Stimulated activated CD4-positive, alpha-beta T cell treated with anti-CD3 and anti-CD28 coated beads, Interleukin-15, amount 100 ng/mL, for 24 hours (primary cell): ENCODE measurements at regions not wholly inside any gene's neighbourhood (a gene's known extent, or its start where the extent isn't known, plus 50 kb on each side); places are given as distances from the start of the nearest gene placed in this dataset.
"Not testable (repeated sequence)": the region's sequence is repeated elsewhere in the genome, so short reads cannot be mapped to it uniquely, and the experiment has no call there.

Source experiments
- DNase-seq: peaks from one replicate; pipeline ENCODE4 v3.0.0-alpha.2; 2020

- no peak for DNase-seq
Observed at GRCh38 chr12:75695926-75696325, 184.5 kb upstream of the KRR1 start.

GRCh38 chr12:75694534-75695268, 183.3 kb upstream of the KRR1 start:
- no peak for DNase-seq

DNA sequence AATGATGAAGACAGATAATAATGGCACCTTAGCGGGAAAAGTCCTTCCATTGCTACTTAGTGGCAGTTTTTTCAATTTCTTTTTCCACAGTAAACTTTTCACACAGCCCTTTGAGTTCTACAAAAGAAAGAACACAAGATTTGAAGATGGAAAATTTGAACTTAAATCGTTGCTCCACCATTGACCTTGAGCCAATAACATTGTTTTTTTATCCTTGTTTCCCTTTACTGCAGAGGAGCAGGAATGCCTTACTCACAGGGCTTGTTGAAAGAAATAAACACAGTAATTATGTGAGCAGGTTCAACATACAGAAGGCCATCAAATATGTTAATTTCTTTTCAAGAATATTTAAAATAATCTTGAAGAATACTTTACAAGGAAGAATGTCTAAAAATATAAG, 181.5 kb upstream of the KRR1 start:
- DNase-seq, result no peak

- no peak for DNase-seq
Observed at GRCh38 chr12:75690296-75690955, 179.0 kb upstream of the KRR1 start.

- DNase-seq, result not testable (repeated sequence)
Observed at GRCh38 chr12:75686233-75686632, 174.8 kb upstream of the KRR1 start.

- no peak for DNase-seq
Observed at GRCh38 chr12:75685617-75686225, 174.3 kb upstream of the KRR1 start.

GRCh38 chr12:75684678-75685616, 173.5 kb upstream of the KRR1 start:
- DNase-seq, result no peak

- not testable (repeated sequence) for DNase-seq
Observed at GRCh38 chr12:75683995-75684586, 172.7 kb upstream of the KRR1 start.

- no peak for DNase-seq
Observed at GRCh38 chr12:75683220-75683619, 171.8 kb upstream of the KRR1 start.

- no peak for DNase-seq
Observed at GRCh38 chr12:75677522-75677921, 166.1 kb upstream of the KRR1 start.

GRCh38 chr12:75674393-75674792, 163.0 kb upstream of the KRR1 start:
- DNase-seq, result no peak

GRCh38 chr12:75672200-75672599, 160.8 kb upstream of the KRR1 start:
- no peak for DNase-seq

- no peak for DNase-seq
Observed at GRCh38 chr12:75670216-75670615, 158.8 kb upstream of the KRR1 start.

GRCh38 chr12:75666939-75667334, 155.5 kb upstream of the KRR1 start:
- DNase-seq, result no peak

DNA sequence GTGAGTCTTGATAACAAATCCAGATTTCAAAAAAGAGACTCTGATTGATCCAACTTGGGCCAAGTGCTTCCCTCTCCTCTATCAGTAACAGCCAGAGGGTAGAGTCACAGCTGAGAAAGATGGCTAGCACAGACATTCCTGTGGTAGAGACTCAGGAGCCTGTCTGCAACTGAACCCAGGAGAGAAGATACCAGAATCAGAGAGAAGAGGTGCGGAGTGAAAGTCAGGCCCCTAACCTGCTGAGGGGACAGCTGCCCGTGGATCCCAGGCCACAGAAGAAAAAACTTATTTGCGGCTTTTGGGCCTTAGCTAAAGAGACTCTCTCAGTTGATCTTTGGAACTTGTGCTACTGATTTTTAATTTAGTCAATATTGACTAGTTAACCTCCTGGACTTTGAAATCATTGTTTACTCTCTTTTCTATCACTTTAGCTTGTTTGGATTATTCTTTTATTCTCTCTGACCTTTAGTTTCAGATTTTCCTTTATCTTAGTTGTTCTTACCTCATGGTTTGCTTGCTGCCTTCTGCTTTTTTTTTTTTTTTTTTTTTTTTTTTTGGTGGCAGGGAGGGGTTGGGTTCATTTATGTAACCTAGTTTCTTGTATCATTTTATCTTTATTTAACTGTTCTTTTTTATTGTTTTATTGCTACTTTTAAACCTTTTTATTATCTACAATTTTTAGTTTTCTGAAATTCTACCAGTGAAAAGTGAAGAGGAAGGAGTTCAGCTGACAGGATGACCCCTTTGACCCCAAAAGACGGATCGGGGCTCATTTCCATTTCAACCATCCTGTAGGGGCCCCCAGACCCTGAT, 154.9 kb upstream of the KRR1 start:
- no peak for DNase-seq

- DNase-seq, result no peak
Observed at GRCh38 chr12:75665216-75665615, 153.8 kb upstream of the KRR1 start.

- no peak for DNase-seq
Observed at GRCh38 chr12:75662511-75663159, 151.2 kb upstream of the KRR1 start.

GRCh38 chr12:75661908-75662307, 150.5 kb upstream of the KRR1 start:
- no peak for DNase-seq

DNA sequence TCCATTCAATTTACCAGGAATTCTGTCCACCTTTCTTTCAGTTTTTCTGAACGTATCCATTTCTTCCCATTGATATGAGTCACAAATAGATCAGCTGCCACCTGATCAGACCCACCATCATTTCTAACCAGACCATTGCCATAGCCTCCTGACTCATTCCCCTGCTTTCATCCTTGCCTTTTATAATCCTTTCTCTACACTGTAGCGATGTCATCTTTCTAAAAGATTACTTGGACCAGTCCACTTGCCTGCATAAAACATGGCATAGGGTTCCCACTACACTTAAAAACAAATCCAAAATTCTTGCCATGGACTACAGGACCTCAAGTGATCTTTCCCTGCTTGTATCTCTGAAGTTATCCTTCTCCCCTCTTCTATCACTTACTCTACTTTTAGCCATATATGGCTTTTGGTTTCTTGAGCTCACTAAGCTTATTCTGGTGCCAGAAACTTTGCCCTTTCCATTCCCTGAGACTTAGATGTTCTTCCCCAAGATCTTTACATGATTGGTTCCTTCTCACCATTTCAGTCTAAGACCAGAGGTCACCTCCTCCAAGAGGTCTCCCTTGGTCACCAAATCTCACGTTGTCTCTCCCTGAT, 149.5 kb upstream of the KRR1 start:
- no peak for DNase-seq

- peak; percentile 18 for DNase-seq
Observed at GRCh38 chr12:75660107-75660530, 148.7 kb upstream of the KRR1 start.
